GM23338 (cell line): ENCODE measurements at regions not wholly inside any gene's neighbourhood (a gene's known extent, or its start where the extent isn't known, plus 50 kb on each side); places are given as distances from the start of the nearest gene placed in this dataset.
A peak's percentile ranks its signal among the peaks of the same experiment; 100 is the strongest.

Source experiments
- ATAC-seq: fragments of 200-7000 bp; cut with Tn5 transposase; 3 replicates; pipeline ENCODE4 v1.9.1; 2020
- DNase-seq: peaks from one replicate; pipeline ENCODE4 v3.0.0-alpha.2; 2015; ENCODE audit warnings: low spot score
- H2AFZ ChIP-seq: fragments of 200-600 bp; sonication (generic); 2 replicates; pipeline ENCODE4 v1.8.0; 2016; ENCODE audit warnings: antibody characterized with exemption, mild to moderate bottlenecking, moderate library complexity
- H3F3A ChIP-seq: fragments of 200-600 bp; sonication (generic); replicated peaks from 2 replicates; pipeline ENCODE4 v1.8.0; 2017; ENCODE audit warnings: antibody characterized with exemption, mixed run types, low read depth
- H3K27ac ChIP-seq: fragments of 200-600 bp; sonication (generic); 2 replicates; pipeline ENCODE4 v1.6.1; 2016; ENCODE audit warnings: low read depth
- H3K27me3 ChIP-seq: fragments of 200-600 bp; sonication (generic); 2 replicates; pipeline ENCODE4 v1.8.0; 2016; ENCODE audit warnings: mild to moderate bottlenecking, mixed run types, moderate library complexity; ENCODE audit not compliant: insufficient read depth
- H3K36me3 ChIP-seq: fragments of 200-600 bp; sonication (generic); 2 replicates; pipeline ENCODE4 v1.8.0; 2016; ENCODE audit warnings: mild to moderate bottlenecking; ENCODE audit not compliant: insufficient read depth
- H3K4me1 ChIP-seq: fragments of 200-600 bp; sonication (generic); 2 replicates; pipeline ENCODE4 v1.8.0; 2016; ENCODE audit warnings: mild to moderate bottlenecking, moderate library complexity; ENCODE audit not compliant: insufficient read depth
- H3K4me2 ChIP-seq: fragments of 200-600 bp; sonication (generic); 2 replicates; pipeline ENCODE4 v1.7.1; 2017; ENCODE audit warnings: mixed run types
- H3K4me3 ChIP-seq: fragments of 200-600 bp; sonication (generic); 2 replicates; pipeline ENCODE4 v1.6.1; 2016; ENCODE audit warnings: mixed run types
- H3K79me2 ChIP-seq: fragments of 200-600 bp; sonication (generic); replicated peaks from 2 replicates; pipeline ENCODE4 v1.8.0; 2017; ENCODE audit warnings: mild to moderate bottlenecking; ENCODE audit not compliant: insufficient read depth
- H3K9me2 ChIP-seq: fragments of 200-600 bp; sonication (generic); 2 replicates; pipeline ENCODE4 v1.8.0; 2017; ENCODE audit not compliant: insufficient read depth
- H4K20me1 ChIP-seq: fragments of 200-600 bp; sonication (generic); replicated peaks from 2 replicates; pipeline ENCODE4 v1.8.0; 2017; ENCODE audit warnings: mild to moderate bottlenecking; ENCODE audit not compliant: insufficient read depth
- H3K27ac Mint-ChIP-seq: 2 replicates; pipeline ENCODE4 v1.8.0; 2020; ENCODE audit warnings: inconsistent platforms, mild to moderate bottlenecking, moderate library complexity, mixed read lengths
- H3K27me3 Mint-ChIP-seq: 3 replicates; pipeline ENCODE4 v1.8.0; 2022; ENCODE audit warnings: low read depth, mild to moderate bottlenecking, moderate library complexity, mixed read lengths, inconsistent platforms; ENCODE audit not compliant: insufficient read depth, poor library complexity
- H3K36me3 Mint-ChIP-seq: 3 replicates; pipeline ENCODE4 v1.8.0; 2021; ENCODE audit warnings: low read depth, mild to moderate bottlenecking, inconsistent platforms, moderate library complexity, mixed read lengths
- H3K4me1 Mint-ChIP-seq: 3 replicates; pipeline ENCODE4 v1.8.0; 2020; ENCODE audit warnings: mild to moderate bottlenecking, inconsistent platforms, mixed read lengths
- H3K4me3 Mint-ChIP-seq: 3 replicates; pipeline ENCODE4 v1.8.0; 2021; ENCODE audit warnings: moderate library complexity, mild to moderate bottlenecking, inconsistent platforms, mixed read lengths
- H3K9me3 Mint-ChIP-seq: 3 replicates; pipeline ENCODE4 v1.8.0; 2020; ENCODE audit warnings: moderate library complexity, mild to moderate bottlenecking, inconsistent platforms, mixed read lengths
- CREB1 ChIP-seq: fragments of 250-450 bp; sonication (Bioruptor Pico); IDR thresholded peaks from 2 replicates; pipeline ENCODE4 v1.5.0; 2020; ENCODE audit warnings: low read depth, mild to moderate bottlenecking, moderate library complexity
- CTCF ChIP-seq, 2 experiments: fragments of 200-600 bp in 1 of 2; sonication (generic) in 1 of 2; conservative IDR thresholded peaks; 2 replicates each; pipeline versions ENCODE4 v1.5.1 to v1.6.1; 2016 to 2017; ENCODE audit warnings: antibody characterized with exemption in 2 of 2, low read depth in 2 of 2, mild to moderate bottlenecking in 2 of 2, moderate library complexity in 1 of 2
- EZH2 ChIP-seq: fragments of 200-600 bp; sonication (generic); IDR thresholded peaks from one replicate; pipeline ENCODE4 v1.8.0; 2017; ENCODE audit warnings: antibody characterized with exemption, mild to moderate bottlenecking, low read depth; ENCODE audit not compliant: unreplicated experiment
- EZH2phosphoT487 ChIP-seq: fragments of 200-600 bp; sonication (generic); IDR thresholded peaks from one replicate; pipeline ENCODE4 v1.8.1; 2018; ENCODE audit warnings: antibody characterized with exemption; ENCODE audit not compliant: unreplicated experiment
- JUNB ChIP-seq: IDR thresholded peaks from one replicate; pipeline ENCODE4 v1.6.1; 2016; ENCODE audit warnings: antibody characterized with exemption; ENCODE audit not compliant: unreplicated experiment
- NANOG ChIP-seq: IDR thresholded peaks from 2 replicates; pipeline ENCODE4 v1.6.1; 2016; ENCODE audit warnings: antibody characterized with exemption, borderline replicate concordance
- REST ChIP-seq: IDR thresholded peaks from one replicate; pipeline ENCODE4 v1.6.1; 2018; ENCODE audit warnings: antibody characterized with exemption; ENCODE audit not compliant: unreplicated experiment
- ZNF331 ChIP-seq: fragments of 250-450 bp; sonication (Bioruptor Pico); IDR thresholded peaks from 2 replicates; pipeline ENCODE4 v1.5.0; 2020; ENCODE audit warnings: low read depth, mild to moderate bottlenecking, moderate library complexity

- Histone ChIP-seq H3K4me1 (peaks cover 44% of the 10 kb centered on the region), H3K79me2 (no peaks in the 10 kb centered on the region), H3K4me3 (no peak overlapping the region), H4K20me1 (no peaks in the 10 kb centered on the region), H3F3A (no peaks in the 10 kb centered on the region), H3K36me3 (no peaks in the 10 kb centered on the region), H3K27me3 (no peaks in the 10 kb centered on the region), H3K27ac (peak overlapping the region; percentile 5; the same call in 1 of the 2 replicates), H3K9me2 (no peaks in the 10 kb centered on the region), H2AFZ (no peak overlapping the region), H3K4me2 (peak overlapping the region; percentile 67)
- peaks cover 52% of the 10 kb centered on the region for H3K4me1 Mint-ChIP-seq
- DNase-seq (peak; percentile 93), ATAC-seq (peak; percentile 66)
- H3K27me3 Mint-ChIP-seq: peaks cover 2% of the 10 kb centered on the region
- no peak for TF ChIP-seq CREB1 (CRISPR knock-in tag)
- TF ChIP-seq CTCF (conservative IDR thresholded peaks at IDR 0.05; ENCODE audit: low read depth in 2 of 2): peak; percentile 94 to 99
- no peak for TF ChIP-seq REST
- no peak for TF ChIP-seq NANOG
- H3K9me3 Mint-ChIP-seq: no peaks in the 10 kb centered on the region
- peak overlapping the region; percentile 78 for H3K27ac Mint-ChIP-seq
- H3K4me3 Mint-ChIP-seq: peak overlapping the region; percentile 21; the same call in 2 of the 3 replicates
- H3K36me3 Mint-ChIP-seq: no peaks in the 10 kb centered on the region
Measured at GRCh38 chr13:99656092-99656745, 154.9 kb downstream of the TM9SF2 start.

- Mint-ChIP-seq H3K27me3 (peaks cover 2% of the 10 kb centered on the region), H3K4me1 (peaks cover 48% of the 10 kb centered on the region), H3K9me3 (no peaks in the 10 kb centered on the region), H3K4me3 (no peak overlapping the region; the same call in 2 of the 3 replicates), H3K27ac (peak overlapping the region; percentile 26; the same call in 1 of the 2 replicates), H3K36me3 (no peaks in the 10 kb centered on the region)
- H3K4me1 ChIP-seq: peaks cover 37% of the 10 kb centered on the region
- ATAC-seq (peak; percentile 6), DNase-seq (no peak)
- no peak overlapping the region for H2AFZ ChIP-seq
- no peak overlapping the region for H3K27ac ChIP-seq
- H4K20me1 ChIP-seq: no peaks in the 10 kb centered on the region
- no peak overlapping the region for H3K4me3 ChIP-seq
- H3K79me2 ChIP-seq: no peaks in the 10 kb centered on the region
- no peaks in the 10 kb centered on the region for H3F3A ChIP-seq
- H3K9me2 ChIP-seq: no peaks in the 10 kb centered on the region
- H3K27me3 ChIP-seq: no peaks in the 10 kb centered on the region
- H3K36me3 ChIP-seq: no peaks in the 10 kb centered on the region
- H3K4me2 ChIP-seq: peak overlapping the region; percentile 14; the same call in 1 of the 2 replicates
- TF ChIP-seq ZNF331 (CRISPR knock-in tag) (no peak), NANOG (no peak), EZH2 (no peak), JUNB (no peak), CTCF (conservative IDR thresholded peaks at IDR 0.05; ENCODE audit: low read depth in 2 of 2) (no peak), REST (no peak), EZH2phosphoT487 (no peak)
Measured at GRCh38 chr13:99655351-99656091, 154.2 kb downstream of the TM9SF2 start.
